Spleen (tissue), 7 donors: ENCODE measurements at regions not wholly inside any gene's neighbourhood (a gene's known extent, or its start where the extent isn't known, plus 50 kb on each side); places are given as distances from the start of the nearest gene placed in this dataset.

Source experiments
- POLR2A ChIP-seq, 3 donors: fragments of 450-650 bp; IDR thresholded peaks; one replicate each; pipeline ENCODE4 v1.5.1; 2017; ENCODE audit warnings: antibody characterized with exemption in 3 of 3, mild to moderate bottlenecking in 1 of 3
- TF ChIP-seq, protein P1 (sequence below), 11 experiments: fragments of 200-600 bp in 7 of 11; fragments of 450-650 bp in 4 of 11; sonication (generic) in 4 of 11; IDR thresholded peaks in 8 of 11; conservative IDR thresholded peaks in 3 of 11; 1 replicate in 7 of 11; 2 replicates in 4 of 11; pipeline versions ENCODE4 v1.4.0 to v1.8.0; 2016 to 2021; ENCODE audit warnings: antibody characterized with exemption in 11 of 11, inconsistent platforms in 4 of 11, mild to moderate bottlenecking in 1 of 11
- donor health status: DM: no; HTN: no; CAD: no; lungs with moderate emphysema.
- donor health status: DM: no; HTN: no; CAD: no.
- donor health status: DM: no; HTN: no; CAD: no.

DNA sequence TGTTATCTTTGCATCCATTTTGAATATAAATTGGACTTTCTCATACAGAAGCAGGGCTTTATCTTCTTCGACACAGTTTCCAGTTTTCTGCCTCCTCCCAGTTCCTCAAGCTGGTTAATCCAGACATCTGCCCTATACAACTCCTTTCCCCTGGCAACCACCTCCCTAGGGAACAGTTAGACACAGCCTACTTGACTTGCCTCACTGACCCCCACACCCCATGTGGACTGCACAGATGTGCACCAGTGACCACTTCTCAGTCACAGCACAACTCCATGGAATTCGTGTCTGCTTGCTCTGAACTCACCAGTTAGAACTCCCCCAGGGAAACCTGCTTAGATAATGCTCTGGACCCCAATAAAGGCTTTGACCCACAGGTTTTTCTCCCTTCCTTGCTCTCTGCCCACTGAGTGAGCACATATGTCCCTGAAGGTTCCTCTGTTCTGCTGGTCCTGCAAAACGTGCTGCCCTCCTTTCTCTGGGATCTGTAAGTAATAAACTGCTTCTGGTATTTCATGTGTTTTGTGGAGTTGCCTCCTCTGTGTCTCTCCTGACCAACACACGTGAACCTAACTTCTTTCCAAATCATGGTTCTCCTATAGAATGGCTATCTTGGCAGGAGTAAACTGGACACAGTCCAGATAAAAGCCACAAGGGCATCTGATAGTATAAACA, 351.2 kb downstream of the CD83 start:
- TF ChIP-seq, protein P1, sequence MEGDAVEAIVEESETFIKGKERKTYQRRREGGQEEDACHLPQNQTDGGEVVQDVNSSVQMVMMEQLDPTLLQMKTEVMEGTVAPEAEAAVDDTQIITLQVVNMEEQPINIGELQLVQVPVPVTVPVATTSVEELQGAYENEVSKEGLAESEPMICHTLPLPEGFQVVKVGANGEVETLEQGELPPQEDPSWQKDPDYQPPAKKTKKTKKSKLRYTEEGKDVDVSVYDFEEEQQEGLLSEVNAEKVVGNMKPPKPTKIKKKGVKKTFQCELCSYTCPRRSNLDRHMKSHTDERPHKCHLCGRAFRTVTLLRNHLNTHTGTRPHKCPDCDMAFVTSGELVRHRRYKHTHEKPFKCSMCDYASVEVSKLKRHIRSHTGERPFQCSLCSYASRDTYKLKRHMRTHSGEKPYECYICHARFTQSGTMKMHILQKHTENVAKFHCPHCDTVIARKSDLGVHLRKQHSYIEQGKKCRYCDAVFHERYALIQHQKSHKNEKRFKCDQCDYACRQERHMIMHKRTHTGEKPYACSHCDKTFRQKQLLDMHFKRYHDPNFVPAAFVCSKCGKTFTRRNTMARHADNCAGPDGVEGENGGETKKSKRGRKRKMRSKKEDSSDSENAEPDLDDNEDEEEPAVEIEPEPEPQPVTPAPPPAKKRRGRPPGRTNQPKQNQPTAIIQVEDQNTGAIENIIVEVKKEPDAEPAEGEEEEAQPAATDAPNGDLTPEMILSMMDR (IDR thresholded peaks at IDR 0.05 in 8 of 11, conservative IDR thresholded peaks at IDR 0.05 in 3 of 11), result no peak
- no peak for TF ChIP-seq POLR2A (IDR thresholded peaks at IDR 0.05)
